ENCODE measurements at regions not wholly inside any gene's neighbourhood (a gene's known extent, or its start where the extent isn't known, plus 50 kb on each side); places are given as distances from the start of the nearest gene placed in this dataset.

DNA sequence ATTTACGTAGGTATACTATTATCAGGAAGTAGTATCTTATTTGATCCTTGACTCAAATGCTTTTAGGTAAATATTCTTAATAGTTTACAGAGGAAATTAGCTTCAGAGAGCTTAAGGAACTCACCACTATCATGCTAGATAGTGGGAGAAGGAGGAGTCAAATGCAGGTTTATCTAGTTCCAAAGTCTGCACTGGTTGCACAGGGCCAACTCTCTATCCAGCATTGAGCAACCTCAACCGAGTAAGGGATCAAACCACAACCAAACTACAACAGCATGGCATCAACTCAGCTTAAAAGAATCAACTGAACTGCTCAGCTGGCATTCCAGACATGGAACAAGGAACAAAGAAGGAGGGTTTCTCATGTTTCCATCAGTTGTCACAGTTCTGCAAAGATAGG, 306.0 kb downstream of the MAF start:
- no peak for DNase-seq (ENCODE audit: extremely low read depth in 1 of 11, low read depth in 9 of 11, low spot score in 4 of 11)

DNA sequence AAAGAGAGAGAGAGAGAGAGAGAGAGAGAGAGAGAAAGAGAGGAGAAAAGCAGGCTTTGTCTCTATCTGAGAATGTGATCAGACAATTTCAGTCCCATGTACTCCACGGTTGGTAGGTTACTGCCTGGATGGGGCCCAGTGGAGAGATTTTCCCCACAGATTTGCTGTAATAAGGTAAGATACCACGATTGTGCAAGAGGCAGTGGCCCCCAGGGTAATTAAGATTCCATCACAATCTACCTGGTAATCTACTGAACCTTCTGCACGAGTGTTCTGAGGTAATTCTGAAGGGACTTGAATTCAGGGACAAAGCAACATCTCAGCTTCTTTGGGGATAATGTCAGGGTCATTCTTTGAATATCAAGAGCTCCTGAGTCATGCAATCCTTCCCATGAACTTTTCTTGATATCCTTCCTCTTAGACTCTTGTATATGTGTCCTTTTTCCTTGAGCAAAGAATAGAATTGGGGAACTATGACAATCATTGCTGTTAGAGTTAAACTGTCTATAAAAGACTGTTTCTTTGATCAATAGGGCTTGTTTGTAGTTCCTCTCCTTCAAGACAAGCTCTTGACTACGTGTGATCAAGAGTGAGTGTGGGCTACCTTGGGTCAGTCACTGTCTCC, 306.6 kb downstream of the MAF start:
- no peak for DNase-seq (ENCODE audit: extremely low read depth in 1 of 11, low read depth in 9 of 11, low spot score in 4 of 11)

DNA sequence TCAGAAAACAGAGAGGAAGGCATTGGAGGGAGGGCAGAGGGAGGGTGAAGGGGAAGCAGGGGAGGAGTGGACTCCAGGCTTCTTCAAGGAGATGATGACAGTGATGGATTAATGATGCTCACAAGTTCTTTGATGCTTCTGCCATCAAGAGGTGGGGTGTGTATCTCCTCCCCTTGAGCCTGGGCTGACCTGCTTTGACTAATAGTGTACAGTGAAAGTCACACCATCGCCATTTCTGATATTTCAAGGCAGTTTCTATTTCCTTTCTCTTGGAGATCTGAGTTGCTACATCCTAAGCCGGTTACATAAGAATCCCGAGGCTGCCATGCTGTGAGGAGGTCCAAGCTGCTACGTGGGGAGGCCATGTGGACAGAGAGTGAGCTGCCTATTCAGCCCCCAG, 312.5 kb downstream of the MAF start:
- no peak for DNase-seq (ENCODE audit: extremely low read depth in 1 of 11, low read depth in 9 of 11, low spot score in 4 of 11)

DNA sequence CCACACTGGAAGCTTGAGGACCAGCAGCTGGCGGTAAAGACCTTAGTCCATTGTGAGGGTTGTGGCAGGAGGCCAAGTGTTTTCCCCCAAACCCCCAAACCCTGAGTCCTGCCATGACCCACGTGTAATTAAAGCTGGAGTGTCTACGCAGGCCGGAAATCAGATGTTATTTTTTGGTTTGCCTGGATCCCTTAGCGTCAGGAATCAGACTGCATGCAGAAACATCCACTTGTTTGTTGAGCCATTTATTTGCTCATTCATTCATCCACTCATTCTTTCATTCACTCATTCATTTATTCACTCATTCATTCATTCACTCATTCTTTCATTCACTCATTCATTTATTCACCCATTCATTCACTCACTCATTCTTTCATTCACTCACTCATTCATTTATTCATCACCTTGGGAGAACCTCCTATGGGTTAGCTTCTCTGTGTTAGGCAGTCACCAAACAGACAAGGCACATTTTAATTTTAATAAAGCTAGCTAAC, 313.1 kb downstream of the MAF start:
- DNase-seq (ENCODE audit: extremely low read depth in 1 of 11, low read depth in 9 of 11, low spot score in 4 of 11), result no peak

DNA sequence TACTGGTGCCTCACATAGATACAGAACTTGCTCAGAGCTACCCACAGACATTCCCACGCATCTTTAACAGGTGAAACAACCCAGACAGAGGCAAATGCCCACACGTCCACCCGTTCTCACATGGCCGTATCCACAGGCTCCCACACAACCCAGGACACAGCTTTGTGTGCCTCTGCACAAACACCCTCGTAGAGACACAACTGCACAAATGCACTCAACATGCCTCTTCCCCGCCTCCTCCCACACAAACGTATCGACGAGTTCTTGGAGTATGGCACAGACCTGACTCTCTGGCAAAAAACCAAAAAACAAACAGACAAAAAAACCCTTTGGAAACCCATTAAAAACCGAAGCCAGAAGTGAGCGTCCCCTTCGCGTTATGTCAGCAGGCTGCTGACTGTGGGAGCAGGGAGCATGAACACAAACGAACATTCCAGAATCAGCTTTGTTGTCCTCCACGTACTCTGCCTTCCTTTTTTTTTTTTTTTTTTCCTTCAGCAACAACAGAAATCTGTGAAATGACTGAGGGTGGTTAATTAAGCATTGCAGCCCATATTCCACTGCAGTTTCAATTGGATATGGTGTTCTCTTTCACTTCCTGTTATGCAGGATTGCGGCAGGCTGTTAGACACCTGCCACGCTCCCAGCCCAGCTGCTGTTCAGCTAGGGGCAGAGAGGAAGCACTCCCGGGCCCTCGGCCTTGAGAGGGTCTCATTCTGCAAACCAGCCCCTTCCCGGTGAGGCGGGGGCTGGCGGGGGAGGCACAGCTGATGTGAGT, 313.7 kb downstream of the MAF start:
- DNase-seq (ENCODE audit: extremely low read depth in 1 of 11, low read depth in 9 of 11, low spot score in 4 of 11), result peak in 1 of 11 donors; percentile 48

DNA sequence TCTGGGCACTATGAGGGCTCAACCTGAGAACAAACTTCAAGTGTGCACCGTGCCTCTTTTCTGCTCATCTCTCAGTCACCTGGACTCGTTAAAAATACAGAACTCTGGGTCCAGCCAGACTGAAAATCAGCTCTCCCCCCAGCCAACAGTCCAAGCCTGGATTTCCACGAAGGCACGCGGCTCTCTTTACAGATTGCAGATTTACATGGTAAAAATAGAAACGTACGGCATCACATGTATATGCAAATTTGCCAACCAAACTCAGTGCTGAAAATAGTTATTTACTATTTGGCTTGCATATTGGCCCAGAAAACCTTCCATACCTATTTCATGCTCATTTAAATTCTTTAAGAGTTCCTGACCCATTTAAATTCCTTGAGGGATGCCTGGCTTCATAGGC, 315.8 kb downstream of the MAF start:
- no peak for DNase-seq (ENCODE audit: extremely low read depth in 1 of 11, low read depth in 9 of 11, low spot score in 4 of 11)

DNA sequence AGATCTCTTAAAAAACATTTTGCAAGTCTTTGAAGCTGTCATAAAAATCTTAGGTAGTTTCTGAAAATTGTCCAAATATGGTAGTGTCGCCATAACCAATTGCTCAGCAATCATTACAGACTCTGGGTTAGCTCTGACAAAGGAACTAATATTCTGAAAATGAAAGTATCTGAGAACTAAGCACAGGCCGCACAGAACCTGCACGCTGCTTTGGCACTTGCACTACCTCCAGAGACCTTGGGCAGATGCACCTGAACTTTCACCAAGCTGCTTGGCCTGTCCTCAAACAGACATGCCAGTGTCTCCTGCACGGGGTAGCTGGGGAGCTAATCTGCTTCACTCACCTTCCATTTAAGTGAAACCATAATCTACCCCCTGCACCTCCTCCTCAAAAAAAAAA, 317.0 kb downstream of the MAF start:
- DNase-seq (ENCODE audit: extremely low read depth in 1 of 11, low read depth in 9 of 11, low spot score in 4 of 11), result no peak

DNA sequence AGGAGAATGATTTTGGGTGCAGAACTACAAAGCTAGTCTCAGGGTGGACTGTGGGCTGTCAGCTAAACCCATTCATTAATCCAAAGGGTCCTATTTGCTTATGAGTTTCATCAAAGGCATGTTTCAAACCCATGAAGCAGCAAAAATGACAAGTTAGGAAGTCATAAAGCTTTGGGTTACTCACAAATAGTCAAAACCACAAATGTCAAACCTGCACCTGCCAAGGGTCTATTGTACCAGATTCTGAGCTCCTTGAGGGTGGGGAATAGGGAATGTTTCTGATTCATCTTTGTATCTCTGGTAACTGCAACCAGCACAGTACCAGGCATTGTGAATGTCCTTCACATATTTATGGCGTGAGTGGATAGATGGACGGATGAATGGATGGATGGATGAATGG, 317.7 kb downstream of the MAF start:
- DNase-seq (ENCODE audit: extremely low read depth in 1 of 11, low read depth in 9 of 11, low spot score in 4 of 11), result no peak

DNA sequence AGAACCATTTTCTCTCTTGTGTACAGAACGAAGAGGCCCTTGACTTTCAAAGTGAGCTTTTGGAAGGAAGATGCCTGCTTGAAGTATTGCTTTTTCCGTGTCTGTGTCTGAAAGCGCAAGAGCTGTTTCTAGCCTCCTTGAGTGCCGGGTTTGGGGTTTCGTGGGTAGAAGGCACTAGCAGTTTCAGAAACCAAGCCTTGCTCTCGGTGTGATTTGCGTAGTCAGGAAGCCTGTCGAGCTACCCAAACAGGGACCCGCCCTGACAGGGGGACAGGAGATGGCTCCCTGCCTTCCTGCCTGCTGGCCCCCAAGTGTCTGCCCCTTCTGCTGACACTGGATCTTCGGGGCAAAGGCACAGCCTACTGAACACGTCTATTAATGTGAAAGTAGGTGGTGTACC, 322.0 kb downstream of the MAF start:
- DNase-seq (ENCODE audit: extremely low read depth in 1 of 11, low read depth in 9 of 11, low spot score in 4 of 11), result no peak

DNA sequence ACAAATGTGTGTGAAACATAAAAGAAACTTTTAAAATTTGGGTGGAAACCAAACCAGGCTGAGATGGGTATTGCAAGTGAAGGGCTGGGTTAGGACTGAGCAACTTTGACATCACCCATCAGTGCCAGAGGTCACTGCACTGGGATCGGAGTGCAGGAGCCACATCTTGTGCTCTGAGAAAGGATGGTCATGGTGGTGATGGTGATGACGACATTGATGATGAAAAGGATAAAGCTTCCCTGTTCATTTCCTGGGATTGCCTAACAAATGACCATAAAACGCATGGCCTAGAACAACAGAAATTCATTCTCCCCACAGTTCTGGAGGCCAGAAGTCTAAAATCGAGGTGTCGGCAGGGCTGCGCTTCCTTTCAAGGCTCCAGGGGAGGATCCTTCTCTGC, 324.0 kb downstream of the MAF start:
- no peak for DNase-seq (ENCODE audit: extremely low read depth in 1 of 11, low read depth in 9 of 11, low spot score in 4 of 11)

DNA sequence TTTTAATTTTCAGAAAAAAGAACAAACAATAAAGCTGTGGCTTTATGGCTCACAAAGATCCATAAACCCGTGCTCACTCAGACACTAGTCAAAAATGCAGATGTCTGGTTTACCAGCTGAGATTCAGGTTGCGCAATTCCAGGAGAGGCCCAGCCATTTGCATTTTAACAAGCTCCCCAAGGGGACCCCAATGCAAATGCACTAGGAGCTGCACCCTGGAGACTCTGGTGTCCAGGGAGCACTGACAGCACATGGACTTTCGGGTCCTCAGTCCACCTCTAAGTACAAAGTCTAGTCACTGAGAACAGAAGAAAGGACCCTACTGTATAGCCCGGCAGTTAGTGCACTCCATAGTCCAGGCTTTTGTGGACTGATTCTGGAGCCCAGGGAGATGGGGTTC, 326.3 kb downstream of the MAF start:
- DNase-seq (ENCODE audit: extremely low read depth in 1 of 11, low read depth in 9 of 11, low spot score in 4 of 11), result no peak

DNA sequence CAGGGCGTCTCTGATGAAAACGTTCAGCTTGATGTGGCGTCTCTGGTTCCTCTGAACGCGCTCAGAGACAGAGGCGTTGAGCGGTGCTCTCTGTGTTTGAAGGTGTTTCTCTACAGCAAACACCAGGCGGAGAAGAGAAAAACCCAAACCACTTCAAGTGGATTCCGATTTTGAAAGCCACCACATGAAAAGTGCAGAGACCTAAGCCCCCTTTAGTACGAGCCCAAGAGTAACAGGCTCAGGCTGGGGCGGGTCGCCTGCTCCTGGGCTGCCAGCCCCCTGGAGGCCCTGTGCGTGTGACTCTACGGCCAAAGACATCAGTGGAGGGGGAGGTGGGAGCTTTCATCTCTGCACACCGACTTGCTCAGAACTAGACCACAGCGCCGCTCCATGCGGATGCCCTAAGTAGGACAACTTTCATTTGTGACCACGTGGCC, 328.4 kb downstream of the MAF start:
- no peak for DNase-seq (ENCODE audit: extremely low read depth in 1 of 11, low read depth in 9 of 11, low spot score in 4 of 11)

DNA sequence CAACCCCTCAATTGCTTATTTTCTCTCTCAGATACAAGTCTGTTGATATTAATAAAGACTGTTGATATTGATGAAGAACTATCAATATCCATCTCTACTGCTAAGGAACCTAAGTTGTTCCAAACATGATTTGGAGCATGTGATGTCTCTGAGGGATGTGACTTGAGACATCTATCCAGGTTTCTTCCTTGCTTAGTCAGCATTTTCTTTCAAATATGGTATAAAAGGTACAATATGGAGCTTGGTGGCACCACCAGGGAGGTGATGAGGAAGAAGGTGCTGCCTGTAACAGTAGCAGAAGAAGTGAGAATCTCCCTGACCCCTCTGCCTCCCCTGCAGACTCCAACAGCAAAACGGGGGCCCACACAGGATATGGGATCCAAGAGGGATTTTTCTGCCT, 329.0 kb downstream of the MAF start:
- DNase-seq (ENCODE audit: extremely low read depth in 1 of 11, low read depth in 9 of 11, low spot score in 4 of 11), result no peak

DNA sequence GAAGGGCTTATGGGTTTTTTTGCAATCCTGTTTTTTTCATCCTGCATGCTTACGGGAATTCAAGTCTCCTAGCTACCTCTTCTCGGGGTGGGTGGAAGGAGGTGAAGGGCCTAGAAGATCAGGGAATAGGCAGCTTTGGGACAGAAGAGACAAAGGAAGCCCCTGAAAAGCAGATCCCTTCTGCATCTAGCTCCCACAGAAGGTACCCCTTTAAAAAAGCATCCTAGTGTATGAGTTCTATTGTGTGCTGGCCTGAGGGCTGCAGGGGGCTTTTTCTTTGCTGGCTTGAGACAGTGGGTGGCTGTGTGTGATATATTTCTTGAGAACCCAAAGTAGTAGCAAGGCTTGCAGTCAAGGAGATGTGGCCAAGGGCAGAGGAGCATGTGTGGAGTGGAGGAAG, 330.5 kb downstream of the MAF start:
- DNase-seq (ENCODE audit: extremely low read depth in 1 of 11, low read depth in 9 of 11, low spot score in 4 of 11), result no peak

DNA sequence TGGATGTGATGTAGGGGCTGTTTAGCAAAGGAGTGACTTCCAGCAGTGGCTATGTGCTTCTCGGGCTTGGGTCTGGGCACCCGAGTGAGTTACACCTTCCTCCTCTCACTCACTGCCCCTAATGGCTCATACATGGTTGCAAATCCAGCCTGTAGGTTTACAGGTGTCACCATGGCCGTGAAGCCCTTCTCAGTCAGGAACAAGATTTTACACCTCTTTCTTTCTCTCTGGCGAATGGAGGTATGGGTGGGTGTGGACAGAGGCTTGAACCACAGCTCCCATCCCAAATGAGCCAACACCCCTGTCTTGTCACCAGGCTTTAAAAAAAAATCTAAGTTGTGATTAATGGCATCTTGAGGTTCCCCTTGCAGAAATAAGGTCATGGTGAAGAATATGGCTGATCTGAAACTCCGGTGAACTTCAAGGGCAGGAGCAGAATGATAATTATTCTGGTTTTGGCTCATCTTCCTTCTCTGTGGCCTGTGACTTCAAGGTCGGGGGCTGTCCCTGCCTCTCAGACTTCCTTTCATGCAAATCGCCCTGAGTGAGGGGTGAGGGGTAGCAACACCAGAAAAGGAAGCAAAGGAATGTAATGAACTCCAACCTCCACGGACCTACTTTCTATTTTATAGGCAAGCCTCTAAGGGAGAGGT, 331.2 kb downstream of the MAF start:
- no peak for DNase-seq (ENCODE audit: extremely low read depth in 1 of 11, low read depth in 9 of 11, low spot score in 4 of 11)

DNA sequence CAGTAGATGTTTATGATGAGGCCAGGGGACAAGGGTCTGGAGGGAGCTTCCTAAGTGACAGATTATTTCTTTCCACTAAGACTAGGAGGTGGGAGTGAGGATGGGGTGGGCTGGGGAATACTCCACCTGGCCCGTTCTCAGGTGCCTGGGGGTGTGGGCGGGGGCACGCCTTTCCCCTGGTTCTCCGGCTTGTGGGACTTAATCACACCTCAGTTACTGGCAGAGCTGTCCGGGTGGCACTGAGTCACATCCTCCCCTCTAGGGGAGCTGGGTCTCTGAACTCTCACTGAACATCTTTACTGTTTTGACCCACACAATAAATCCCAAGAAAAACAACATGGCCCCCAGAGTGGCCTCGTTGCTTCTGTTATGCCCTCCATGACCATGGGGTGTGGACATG, 332.8 kb downstream of the MAF start:
- DNase-seq (ENCODE audit: extremely low read depth in 1 of 11, low read depth in 9 of 11, low spot score in 4 of 11), result no peak

DNA sequence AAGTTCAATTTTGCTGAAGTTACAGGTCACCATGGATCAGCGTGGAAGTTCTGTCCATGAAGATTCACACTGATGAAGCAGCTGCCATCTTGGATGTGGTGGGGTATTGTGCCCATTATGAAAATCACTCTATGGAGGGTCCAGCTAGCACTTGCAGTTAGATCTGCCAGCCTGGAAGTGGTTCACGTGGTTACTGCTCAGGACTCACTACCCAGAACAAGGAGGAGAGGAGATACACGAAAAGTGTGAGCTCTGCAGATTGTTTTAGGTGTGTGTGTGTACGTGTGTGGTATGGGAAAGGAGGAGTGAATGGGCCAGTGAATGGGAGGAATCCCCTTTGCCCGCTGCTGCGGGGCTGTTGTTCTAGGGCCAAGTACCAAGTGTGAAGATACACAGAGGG, 333.4 kb downstream of the MAF start:
- DNase-seq (ENCODE audit: extremely low read depth in 1 of 11, low read depth in 9 of 11, low spot score in 4 of 11), result no peak

DNA sequence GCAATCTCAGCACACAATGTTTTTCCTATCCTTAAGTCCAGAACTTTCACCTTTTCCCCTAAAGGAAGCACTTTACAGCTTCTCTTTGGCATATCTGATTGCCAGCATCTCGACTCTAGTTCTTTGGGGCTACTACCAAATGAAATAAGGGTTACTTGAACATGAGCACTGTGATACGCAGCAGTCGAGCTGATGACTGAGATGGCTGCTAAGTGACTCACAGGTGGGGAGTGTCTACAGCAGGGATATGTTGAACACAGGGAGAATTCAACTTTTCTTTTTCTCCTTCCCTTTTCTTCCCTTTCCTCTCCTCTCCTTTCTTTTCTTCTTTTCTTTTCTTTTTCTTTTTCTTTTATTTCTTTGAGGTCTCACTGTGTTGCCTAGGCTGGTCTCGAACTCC, 334.8 kb downstream of the MAF start:
- no peak for DNase-seq (ENCODE audit: extremely low read depth in 1 of 11, low read depth in 9 of 11, low spot score in 4 of 11)

DNA sequence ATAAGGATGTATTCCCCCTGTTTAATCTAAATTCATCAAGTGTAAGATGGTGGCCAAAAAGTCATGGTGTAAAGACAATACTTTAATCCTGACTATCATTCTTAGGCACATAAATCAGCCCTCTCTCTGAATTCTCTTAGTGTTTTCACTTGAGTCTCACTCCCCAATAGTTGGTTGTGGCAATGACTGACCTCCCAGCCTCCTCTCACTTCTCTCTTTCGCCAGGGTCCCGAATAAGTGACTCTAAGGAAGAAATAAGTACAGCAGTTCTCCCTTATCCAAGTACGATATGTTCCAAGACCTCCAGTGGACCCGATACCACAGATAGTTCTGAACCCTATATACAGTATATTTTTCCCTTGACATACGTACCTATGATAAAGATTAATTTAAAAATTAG, 335.3 kb downstream of the MAF start:
- no peak for DNase-seq (ENCODE audit: extremely low read depth in 1 of 11, low read depth in 9 of 11, low spot score in 4 of 11)
